ENCODE measurements at regions not wholly inside any gene's neighbourhood (a gene's known extent, or its start where the extent isn't known, plus 50 kb on each side); places are given as distances from the start of the nearest gene placed in this dataset.

DNA sequence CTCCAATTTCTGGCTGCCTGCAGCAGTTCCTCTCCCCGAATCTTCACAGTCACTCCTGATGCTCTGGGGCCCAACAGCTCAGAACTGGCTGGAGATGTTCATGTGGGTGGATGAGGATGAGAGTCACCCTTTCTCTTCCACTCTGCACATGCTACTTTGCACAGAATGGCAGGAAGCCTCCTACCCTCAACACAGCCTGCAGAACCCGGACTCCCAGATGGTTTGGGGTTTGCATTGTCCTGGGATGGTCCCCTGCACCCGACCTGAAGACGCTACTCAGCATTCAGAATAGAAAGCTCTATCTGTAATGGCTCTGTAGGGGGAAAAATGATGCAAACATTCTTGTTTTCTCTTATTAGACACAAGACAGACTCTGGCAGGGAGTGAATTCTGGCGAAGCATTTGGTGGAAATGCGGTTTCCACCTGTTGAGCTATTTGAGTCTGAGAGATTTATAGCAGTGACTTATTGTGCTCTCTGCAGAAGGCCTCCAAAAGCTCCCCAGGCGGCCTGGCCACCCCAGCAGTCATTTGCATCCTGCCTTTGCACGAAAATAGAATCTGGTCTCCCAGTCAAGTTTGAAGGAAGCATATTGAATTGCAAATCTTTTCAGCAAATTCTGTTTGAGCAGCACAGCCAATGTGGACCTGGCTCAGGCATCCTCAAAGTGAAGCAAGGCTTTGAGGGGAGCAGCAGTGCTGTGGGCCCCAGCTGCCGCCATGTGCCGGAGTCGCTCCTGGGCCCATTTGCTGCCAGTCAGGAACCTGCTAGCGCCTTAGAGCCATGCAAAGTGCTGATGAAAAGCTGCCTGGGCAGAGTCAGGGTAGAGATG lies 309.3 kb downstream of the TCERG1L start:
- no peak overlapping the region for H3K4me3 ChIP-seq (ENCODE audit: low read depth, low read length)
- in situ Hi-C loops (cut with HindIII; ENCODE audit: low sequenced_read_pairs) = no loop called here
- DNase-seq (ENCODE audit: low read depth, low spot score) = no peak
- TF ChIP-seq, protein P1, sequence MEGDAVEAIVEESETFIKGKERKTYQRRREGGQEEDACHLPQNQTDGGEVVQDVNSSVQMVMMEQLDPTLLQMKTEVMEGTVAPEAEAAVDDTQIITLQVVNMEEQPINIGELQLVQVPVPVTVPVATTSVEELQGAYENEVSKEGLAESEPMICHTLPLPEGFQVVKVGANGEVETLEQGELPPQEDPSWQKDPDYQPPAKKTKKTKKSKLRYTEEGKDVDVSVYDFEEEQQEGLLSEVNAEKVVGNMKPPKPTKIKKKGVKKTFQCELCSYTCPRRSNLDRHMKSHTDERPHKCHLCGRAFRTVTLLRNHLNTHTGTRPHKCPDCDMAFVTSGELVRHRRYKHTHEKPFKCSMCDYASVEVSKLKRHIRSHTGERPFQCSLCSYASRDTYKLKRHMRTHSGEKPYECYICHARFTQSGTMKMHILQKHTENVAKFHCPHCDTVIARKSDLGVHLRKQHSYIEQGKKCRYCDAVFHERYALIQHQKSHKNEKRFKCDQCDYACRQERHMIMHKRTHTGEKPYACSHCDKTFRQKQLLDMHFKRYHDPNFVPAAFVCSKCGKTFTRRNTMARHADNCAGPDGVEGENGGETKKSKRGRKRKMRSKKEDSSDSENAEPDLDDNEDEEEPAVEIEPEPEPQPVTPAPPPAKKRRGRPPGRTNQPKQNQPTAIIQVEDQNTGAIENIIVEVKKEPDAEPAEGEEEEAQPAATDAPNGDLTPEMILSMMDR (IDR thresholded peaks at IDR 0.05; ENCODE audit: low read depth, low read length) = no peak

DNA sequence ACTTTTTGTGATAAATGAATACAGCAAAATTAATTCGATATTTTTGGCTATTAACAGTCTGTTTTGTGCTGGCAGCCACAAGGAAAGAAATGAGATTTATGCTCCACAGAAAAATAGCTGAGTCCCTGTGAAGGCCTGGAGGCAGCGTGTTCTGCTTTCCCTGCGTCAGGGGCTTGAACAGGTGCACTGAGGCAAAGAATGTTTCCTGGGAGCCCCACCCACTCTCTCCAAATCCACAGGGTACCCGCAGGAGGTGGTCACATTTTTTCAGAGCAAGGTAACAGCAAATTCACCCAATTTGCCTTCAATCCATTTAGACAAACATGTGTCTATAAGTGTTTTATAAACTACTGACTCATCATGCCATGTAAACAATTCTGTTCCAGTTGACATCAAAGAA lies 308.1 kb downstream of the TCERG1L start:
- TF ChIP-seq, protein P1 (IDR thresholded peaks at IDR 0.05; ENCODE audit: low read depth, low read length) = no peak
- H3K4me3 ChIP-seq (ENCODE audit: low read depth, low read length) = no peak overlapping the region
- in situ Hi-C loops (cut with HindIII; ENCODE audit: low sequenced_read_pairs) = no loop called here
- DNase-seq (ENCODE audit: low read depth, low spot score) = no peak

DNA sequence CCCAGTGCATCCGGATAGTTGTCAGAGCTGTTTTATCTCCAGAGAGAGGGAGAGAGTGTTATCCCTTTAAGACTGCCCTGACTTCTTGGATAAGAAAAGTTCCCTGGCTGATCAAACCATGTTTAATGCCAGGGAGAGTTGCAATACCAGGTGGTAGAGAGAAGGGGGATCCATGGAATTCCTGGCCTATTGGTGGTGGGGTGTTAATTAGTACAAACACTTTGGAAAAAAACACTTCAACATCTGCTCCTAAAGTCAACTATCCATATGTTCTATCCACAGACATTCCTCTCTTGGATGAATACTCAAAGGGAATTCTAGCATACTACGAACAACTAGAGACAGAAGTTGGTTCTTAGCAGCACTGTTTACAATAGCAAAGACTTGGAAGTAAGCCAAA lies 307.2 kb downstream of the TCERG1L start:
- in situ Hi-C loops (cut with HindIII; ENCODE audit: low sequenced_read_pairs) = no loop called here
- DNase-seq (ENCODE audit: low read depth, low spot score) = no peak
- no peak overlapping the region for H3K4me3 ChIP-seq (ENCODE audit: low read depth, low read length)
- TF ChIP-seq, protein P1 (IDR thresholded peaks at IDR 0.05; ENCODE audit: low read depth, low read length) = no peak

DNA sequence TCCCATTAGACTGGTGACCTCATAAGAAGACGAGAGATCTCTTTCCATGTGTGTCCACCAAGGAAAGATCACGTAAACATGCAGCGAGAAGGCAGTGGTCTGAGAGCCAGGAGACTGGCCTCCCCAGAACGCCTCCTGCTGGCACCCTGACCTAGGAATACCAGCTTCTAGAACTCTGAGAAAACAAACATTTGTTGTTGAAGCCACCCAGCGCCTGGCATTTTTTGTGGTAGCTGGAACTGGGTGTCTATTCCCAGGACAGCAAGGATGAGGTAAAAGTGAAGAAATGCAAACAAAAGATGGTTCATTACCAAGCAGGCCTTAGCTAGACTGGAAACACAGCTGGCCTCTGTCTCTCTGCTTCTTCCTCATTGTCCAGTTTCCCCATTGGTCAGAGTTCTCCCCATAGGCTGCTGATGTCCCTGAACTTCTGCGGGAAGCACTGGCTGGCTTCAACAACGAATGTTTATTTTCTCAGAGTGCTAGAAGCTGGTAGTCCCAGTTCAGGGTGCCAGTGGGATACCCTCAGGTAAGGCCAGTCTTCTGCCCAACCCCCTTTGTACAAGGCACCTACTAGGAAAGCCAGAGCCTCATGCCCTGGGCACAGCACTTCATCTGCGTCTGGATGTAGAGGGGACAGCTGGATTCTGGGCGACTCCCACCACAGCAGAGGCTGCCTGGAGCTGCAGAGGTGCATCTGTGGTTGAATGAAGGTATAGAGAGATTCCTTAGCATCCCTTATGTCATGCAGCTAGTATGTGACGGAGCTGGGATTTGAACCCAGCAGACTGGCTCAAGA lies 304.9 kb downstream of the TCERG1L start:
- TF ChIP-seq, protein P1 (IDR thresholded peaks at IDR 0.05; ENCODE audit: low read depth, low read length) = no peak
- no peak overlapping the region for H3K4me3 ChIP-seq (ENCODE audit: low read depth, low read length)
- in situ Hi-C loops (cut with HindIII; ENCODE audit: low sequenced_read_pairs) = no loop called here
- no peak for DNase-seq (ENCODE audit: low read depth, low spot score)

DNA sequence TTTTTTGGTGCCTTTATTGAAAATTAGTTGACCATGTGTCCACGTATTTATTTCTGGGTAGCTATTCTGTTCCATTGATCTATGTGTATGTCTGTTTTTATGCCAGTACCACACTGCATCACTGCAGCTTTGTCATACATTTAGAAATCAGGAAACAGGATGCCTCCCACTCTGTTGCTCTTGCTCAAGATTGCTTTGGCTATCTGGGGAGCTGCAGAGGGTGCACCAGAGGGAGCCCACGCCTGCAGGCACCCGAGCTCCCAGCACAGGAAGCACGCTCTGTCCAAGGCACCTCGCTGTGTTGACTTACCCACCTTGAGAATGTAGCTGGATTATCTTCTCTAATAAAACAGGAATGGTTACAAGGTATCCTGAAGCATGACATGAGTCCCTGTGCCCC lies 301.7 kb downstream of the TCERG1L start:
- in situ Hi-C loops (cut with HindIII; ENCODE audit: low sequenced_read_pairs) = no loop called here
- no peak for DNase-seq (ENCODE audit: low read depth, low spot score)
- TF ChIP-seq, protein P1 (IDR thresholded peaks at IDR 0.05; ENCODE audit: low read depth, low read length) = no peak
- no peak overlapping the region for H3K4me3 ChIP-seq (ENCODE audit: low read depth, low read length)

DNA sequence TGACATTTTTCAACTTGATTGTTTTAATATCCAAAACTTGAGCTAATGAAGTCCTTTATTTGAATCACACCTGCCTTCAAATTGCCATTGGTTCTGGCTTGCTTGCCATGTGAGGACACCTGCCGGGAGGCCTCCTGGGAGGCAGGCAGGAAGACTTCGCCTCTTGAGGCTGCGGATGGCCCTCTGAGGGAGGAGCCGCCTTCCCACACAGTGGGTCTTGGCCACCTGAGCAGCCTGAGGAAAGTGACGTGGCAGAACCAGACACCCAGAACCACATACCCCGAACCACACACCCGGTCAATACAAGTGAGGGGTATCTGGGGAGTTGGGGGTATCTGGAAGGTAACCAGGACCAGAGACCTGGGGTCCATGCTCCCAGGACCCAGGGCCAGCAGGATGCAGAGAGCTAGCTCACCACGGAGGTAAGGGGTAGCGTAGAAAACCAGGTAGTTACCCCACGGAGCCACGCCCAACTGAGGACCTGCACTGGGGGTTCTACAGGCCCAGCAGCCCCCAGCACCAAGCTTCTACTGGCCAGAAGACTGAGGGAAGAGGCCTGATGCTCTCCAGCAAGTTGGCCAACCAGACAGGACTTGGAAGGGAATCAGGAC lies 300.5 kb downstream of the TCERG1L start:
- no peak for DNase-seq (ENCODE audit: low read depth, low spot score)
- no peak overlapping the region for H3K4me3 ChIP-seq (ENCODE audit: low read depth, low read length)
- TF ChIP-seq, protein P1 (IDR thresholded peaks at IDR 0.05; ENCODE audit: low read depth, low read length) = no peak
- in situ Hi-C loops (cut with HindIII; ENCODE audit: low sequenced_read_pairs) = no loop called here
